Breast epithelium (tissue), 4 donors: ENCODE measurements at regions not wholly inside any gene's neighbourhood (a gene's known extent, or its start where the extent isn't known, plus 50 kb on each side); places are given as distances from the start of the nearest gene placed in this dataset.
"Not testable (repeated sequence)": the region's sequence is repeated elsewhere in the genome, so short reads cannot be mapped to it uniquely, and the experiment has no call there.

Experiments
- DNase-seq, 2 donors: peaks; one replicate each; pipeline ENCODE4 v3.0.0-alpha.2; 2019; ENCODE audit warnings: low spot score in 2 of 2
- H3K27ac ChIP-seq, 2 donors: fragments of 200-600 bp; sonication (generic) in 1 of 2; one replicate each; pipeline ENCODE4 v1.5.1; 2016 to 2019; ENCODE audit warnings: mild to moderate bottlenecking in 1 of 2
- H3K27me3 ChIP-seq, 2 donors: fragments of 200-600 bp; sonication (generic) in 1 of 2; one replicate each; pipeline versions ENCODE4 v1.5.1 to v1.6.0; 2017 to 2019; ENCODE audit warnings: control low read depth in 1 of 2, mild to moderate bottlenecking in 1 of 2
- H3K36me3 ChIP-seq: fragments of 200-600 bp; one replicate; pipeline ENCODE4 v1.5.1; 2019
- H3K4me1 ChIP-seq, 2 donors: fragments of 200-600 bp; sonication (generic); one replicate each; pipeline ENCODE4 v1.5.1; 2016 to 2019; ENCODE audit warnings: control low read depth in 1 of 2
- H3K4me3 ChIP-seq, 3 donors: fragments of 200-600 bp; sonication (generic); 1 replicate in 2 of 3; 2 replicates in 1 of 3; pipeline ENCODE4 v1.5.1; 2016 to 2019; ENCODE audit warnings: mild to moderate bottlenecking in 3 of 3, moderate library complexity in 2 of 3
- H3K9me3 ChIP-seq, 2 donors: fragments of 200-600 bp; sonication (generic) in 1 of 2; one replicate each; pipeline ENCODE4 v1.5.1; 2016 to 2019; ENCODE audit warnings: control low read depth in 1 of 2
- POLR2A ChIP-seq: fragments of 450-650 bp; IDR thresholded peaks from one replicate; pipeline ENCODE4 v1.6.1; 2016; ENCODE audit warnings: antibody characterized with exemption, mild to moderate bottlenecking, moderate library complexity
- POLR2AphosphoS5 ChIP-seq, 3 donors: sonication (generic); formaldehyde crosslinking; IDR thresholded peaks; one replicate each; pipeline ENCODE4 v1.6.1; 2017; ENCODE audit warnings: antibody characterized with exemption in 3 of 3
- intact Hi-C: fragments of 100-400 bp; cut with DNase I; formaldehyde crosslinking; loops from one replicate; pipeline ENCODE4 v1.15.1; 2023; ENCODE audit warnings: low total_unique reads
- TF ChIP-seq, protein P1 (sequence below), 3 donors: fragments of 450-650 bp; IDR thresholded peaks; one replicate each; pipeline ENCODE4 v1.5.1; 2016 to 2017; ENCODE audit warnings: antibody characterized with exemption in 3 of 3, mild to moderate bottlenecking in 3 of 3, moderate library complexity in 3 of 3

- no peaks in the 10 kb centered on the region for H3K9me3 ChIP-seq
- no peaks in the 10 kb centered on the region for H3K27me3 ChIP-seq
- DNase-seq: no peak
- intact Hi-C loops: no loop called here
- no peak overlapping the region for H3K4me3 ChIP-seq
- H3K4me1 ChIP-seq: no peaks in the 10 kb centered on the region
- TF ChIP-seq POLR2A (no peak), POLR2AphosphoS5 (IDR thresholded peaks at IDR 0.05) (no peak)
- TF ChIP-seq, protein P1, sequence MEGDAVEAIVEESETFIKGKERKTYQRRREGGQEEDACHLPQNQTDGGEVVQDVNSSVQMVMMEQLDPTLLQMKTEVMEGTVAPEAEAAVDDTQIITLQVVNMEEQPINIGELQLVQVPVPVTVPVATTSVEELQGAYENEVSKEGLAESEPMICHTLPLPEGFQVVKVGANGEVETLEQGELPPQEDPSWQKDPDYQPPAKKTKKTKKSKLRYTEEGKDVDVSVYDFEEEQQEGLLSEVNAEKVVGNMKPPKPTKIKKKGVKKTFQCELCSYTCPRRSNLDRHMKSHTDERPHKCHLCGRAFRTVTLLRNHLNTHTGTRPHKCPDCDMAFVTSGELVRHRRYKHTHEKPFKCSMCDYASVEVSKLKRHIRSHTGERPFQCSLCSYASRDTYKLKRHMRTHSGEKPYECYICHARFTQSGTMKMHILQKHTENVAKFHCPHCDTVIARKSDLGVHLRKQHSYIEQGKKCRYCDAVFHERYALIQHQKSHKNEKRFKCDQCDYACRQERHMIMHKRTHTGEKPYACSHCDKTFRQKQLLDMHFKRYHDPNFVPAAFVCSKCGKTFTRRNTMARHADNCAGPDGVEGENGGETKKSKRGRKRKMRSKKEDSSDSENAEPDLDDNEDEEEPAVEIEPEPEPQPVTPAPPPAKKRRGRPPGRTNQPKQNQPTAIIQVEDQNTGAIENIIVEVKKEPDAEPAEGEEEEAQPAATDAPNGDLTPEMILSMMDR (IDR thresholded peaks at IDR 0.05): no peak
- no peak overlapping the region for H3K27ac ChIP-seq
- H3K36me3 ChIP-seq: no peaks in the 10 kb centered on the region
These were observed 71.6 kb upstream of the ADGRL1 start for GRCh38 chr19:14277608-14278007.

DNA sequence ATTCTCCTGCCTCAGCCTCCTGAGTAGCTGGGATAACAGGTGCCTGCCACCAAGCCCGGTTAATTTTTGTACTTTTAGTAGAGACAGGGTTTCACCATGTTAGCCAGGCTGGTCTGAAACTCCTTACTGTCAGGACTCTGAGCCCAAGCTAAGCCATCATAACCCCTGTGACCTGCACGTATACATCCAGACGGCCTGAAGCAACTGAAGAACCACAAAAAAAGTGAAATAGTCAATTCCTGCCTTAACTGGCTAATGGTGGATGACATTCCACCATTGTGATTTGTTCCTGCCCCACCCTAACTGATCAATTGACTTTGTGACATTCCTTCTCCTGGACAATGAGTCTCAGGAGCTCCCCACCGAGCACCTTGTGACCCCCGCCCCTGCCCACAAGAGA lies 69.9 kb upstream of the ADGRL1 start:
- H3K27ac ChIP-seq, H3K4me3 ChIP-seq, H3K27me3 ChIP-seq, H3K9me3 ChIP-seq, intact Hi-C loops, H3K4me1 ChIP-seq, H3K36me3 ChIP-seq, DNase-seq: not testable (repeated sequence)

DNA sequence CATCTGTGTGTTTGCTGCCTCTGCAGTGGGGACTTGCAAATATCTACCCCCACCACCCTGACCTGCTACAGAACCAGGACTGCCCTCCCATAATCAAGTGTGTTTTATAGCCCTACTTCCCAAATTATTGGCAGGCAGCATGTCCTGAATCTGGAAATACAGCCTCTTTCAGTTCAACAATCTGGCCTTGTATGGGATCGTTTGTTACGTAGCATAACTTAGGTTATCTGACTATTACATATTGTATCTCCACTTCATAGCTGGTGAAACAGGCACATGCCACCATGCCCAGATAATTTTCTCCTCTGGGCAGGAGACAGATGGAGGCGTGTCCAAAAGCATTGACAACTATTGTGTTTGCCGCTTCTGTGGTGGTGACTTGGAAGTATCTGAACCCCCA lies 66.7 kb upstream of the ADGRL1 start:
- Histone ChIP-seq H3K27me3 (no peaks in the 10 kb centered on the region), H3K9me3 (no peaks in the 10 kb centered on the region), H3K27ac (no peak overlapping the region), H3K36me3 (no peaks in the 10 kb centered on the region), H3K4me1 (no peaks in the 10 kb centered on the region), H3K4me3 (no peak overlapping the region)
- intact Hi-C loops: no loop called here
- TF ChIP-seq, protein P1 (IDR thresholded peaks at IDR 0.05): no peak
- TF ChIP-seq POLR2AphosphoS5 (IDR thresholded peaks at IDR 0.05) (no peak), POLR2A (no peak)
- DNase-seq: no peak

DNA sequence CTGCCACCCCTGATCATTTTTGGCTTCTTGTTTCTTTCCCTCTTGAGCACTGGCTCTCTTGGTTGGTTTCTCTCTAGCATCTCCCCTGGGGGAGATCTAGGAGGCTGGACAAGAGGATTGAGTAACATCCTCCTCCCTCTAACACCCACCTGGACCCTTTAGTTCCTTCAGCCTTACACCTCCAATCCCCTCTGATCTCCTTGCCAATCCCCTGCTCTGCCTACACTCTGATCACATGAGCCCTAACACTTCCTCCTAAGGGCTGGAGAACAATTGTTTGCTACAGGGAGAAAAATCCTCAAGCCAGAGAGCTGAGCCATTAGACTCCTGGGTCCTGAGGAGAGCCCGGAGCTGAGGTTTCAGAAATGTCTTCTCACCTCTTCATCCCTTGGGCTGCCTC lies 65.9 kb upstream of the ADGRL1 start:
- TF ChIP-seq POLR2A (no peak), POLR2AphosphoS5 (IDR thresholded peaks at IDR 0.05) (no peak)
- TF ChIP-seq, protein P1 (IDR thresholded peaks at IDR 0.05): no peak
- H3K4me1 ChIP-seq: no peaks in the 10 kb centered on the region
- intact Hi-C loops: no loop called here
- no peak overlapping the region for H3K27ac ChIP-seq
- no peak for DNase-seq
- H3K9me3 ChIP-seq: no peaks in the 10 kb centered on the region
- no peak overlapping the region for H3K4me3 ChIP-seq
- no peaks in the 10 kb centered on the region for H3K36me3 ChIP-seq
- H3K27me3 ChIP-seq: no peaks in the 10 kb centered on the region

- H3K36me3 ChIP-seq, H3K27me3 ChIP-seq, H3K9me3 ChIP-seq, DNase-seq, H3K27ac ChIP-seq, intact Hi-C loops, H3K4me3 ChIP-seq, H3K4me1 ChIP-seq: not testable (repeated sequence)
These were observed 64.6 kb upstream of the ADGRL1 start for GRCh38 chr19:14270557-14270956.

- Histone ChIP-seq H3K27me3 (peaks cover 4 to 7% of the 10 kb centered on the region in 2 donors), H3K9me3 (no peaks in the 10 kb centered on the region), H3K27ac (no peak overlapping the region), H3K4me3 (no peak overlapping the region), H3K36me3 (no peaks in the 10 kb centered on the region), H3K4me1 (no peaks in the 10 kb centered on the region)
- TF ChIP-seq, protein P1 (IDR thresholded peaks at IDR 0.05): no peak
- TF ChIP-seq POLR2A (no peak), POLR2AphosphoS5 (IDR thresholded peaks at IDR 0.05) (no peak)
- intact Hi-C loops: no loop called here
- DNase-seq: no peak
These were observed 61.3 kb upstream of the ADGRL1 start for GRCh38 chr19:14267224-14267741.

DNA sequence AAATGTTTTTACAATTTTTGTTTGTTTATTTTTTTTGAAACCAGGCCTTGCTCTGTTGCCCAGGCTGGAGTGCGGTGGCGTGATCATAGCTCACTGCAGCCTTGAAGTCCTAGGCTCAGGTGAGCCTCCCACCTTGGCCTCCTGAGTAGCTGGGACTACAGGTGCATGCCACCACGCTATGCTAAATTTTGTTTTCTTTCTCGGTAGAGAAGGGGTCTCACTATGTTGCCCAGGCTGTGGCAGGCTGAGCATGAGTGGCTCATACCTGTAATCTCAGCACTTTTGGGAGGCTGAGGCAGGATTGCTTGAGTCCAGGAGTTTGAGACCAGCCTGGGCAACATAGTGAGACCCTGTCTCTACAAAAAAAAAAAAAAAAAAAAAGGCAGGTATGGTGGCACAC lies 60.2 kb upstream of the ADGRL1 start:
- H3K4me3 ChIP-seq: peak overlapping the region in 2 of 3 donors; percentile 40 to 56
- H3K9me3 ChIP-seq, intact Hi-C loops, H3K36me3 ChIP-seq, H3K27ac ChIP-seq, H3K27me3 ChIP-seq, H3K4me1 ChIP-seq, DNase-seq: not testable (repeated sequence)
